NT2/D1 (cell line): ENCODE measurements at regions not wholly inside any gene's neighbourhood (a gene's known extent, or its start where the extent isn't known, plus 50 kb on each side); places are given as distances from the start of the nearest gene placed in this dataset.

Source experiments
- DNase-seq: peaks from one replicate; pipeline ENCODE4 v3.0.0-alpha.2; 2011; ENCODE audit warnings: low read depth, low spot score
- H3K27me3 ChIP-seq: 2 replicates; pipeline ENCODE4 v1.6.0; 2011; ENCODE audit warnings: mild to moderate bottlenecking; ENCODE audit not compliant: insufficient read length, insufficient read depth
- H3K36me3 ChIP-seq: 2 replicates; pipeline ENCODE4 v1.6.1; 2011; ENCODE audit warnings: mild to moderate bottlenecking, low read length, mixed read lengths; ENCODE audit not compliant: insufficient read depth, insufficient read length
- H3K4me1 ChIP-seq: 2 replicates; pipeline ENCODE4 v1.5.1; 2011; ENCODE audit not compliant: insufficient read depth, insufficient read length
- H3K4me3 ChIP-seq: 2 replicates; pipeline ENCODE4 v1.5.1; 2011; ENCODE audit warnings: low read depth; ENCODE audit not compliant: insufficient read length
- H3K9ac ChIP-seq: 2 replicates; pipeline ENCODE4 v1.6.0; 2011; ENCODE audit warnings: low read depth; ENCODE audit not compliant: insufficient read length
- H3K9me3 ChIP-seq: 2 replicates; pipeline ENCODE4 v1.5.1; 2011; ENCODE audit warnings: mild to moderate bottlenecking, low read length; ENCODE audit not compliant: insufficient read depth
- SUZ12 ChIP-seq: IDR thresholded peaks from 2 replicates; pipeline ENCODE4 v1.6.1; 2011; ENCODE audit not compliant: insufficient read length, insufficient read depth; ENCODE audit errors: extremely low read depth
- YY1 ChIP-seq: IDR thresholded peaks from 2 replicates; pipeline ENCODE4 v1.6.1; 2011; ENCODE audit not compliant: insufficient read length, insufficient read depth
- ZNF274 ChIP-seq: IDR thresholded peaks from 2 replicates; pipeline ENCODE4 v1.6.1; 2011; ENCODE audit warnings: mild to moderate bottlenecking, low read depth, low read length

- Histone ChIP-seq H3K4me1 (no peaks in the 10 kb centered on the region), H3K36me3 (no peaks in the 10 kb centered on the region), H3K27me3 (no peaks in the 10 kb centered on the region), H3K4me3 (no peak overlapping the region), H3K9me3 (no peaks in the 10 kb centered on the region), H3K9ac (no peak overlapping the region)
- TF ChIP-seq YY1, result no peak
- TF ChIP-seq SUZ12, result no peak
- no peak for TF ChIP-seq ZNF274
- DNase-seq, result no peak
Observed at GRCh38 chr5:98570010-98570409, 203.5 kb upstream of the RGMB start.

GRCh38 chr5:98570661-98571191, 202.7 kb upstream of the RGMB start:
- TF ChIP-seq YY1 (no peak), ZNF274 (no peak), SUZ12 (no peak)
- Histone ChIP-seq H3K36me3 (no peaks in the 10 kb centered on the region), H3K27me3 (no peaks in the 10 kb centered on the region), H3K9me3 (no peaks in the 10 kb centered on the region), H3K4me3 (no peak overlapping the region), H3K9ac (no peak overlapping the region), H3K4me1 (no peaks in the 10 kb centered on the region)
- no peak for DNase-seq

- Histone ChIP-seq H3K27me3 (no peaks in the 10 kb centered on the region), H3K36me3 (no peaks in the 10 kb centered on the region), H3K4me3 (no peak overlapping the region), H3K9ac (no peak overlapping the region), H3K4me1 (no peaks in the 10 kb centered on the region), H3K9me3 (no peaks in the 10 kb centered on the region)
- TF ChIP-seq YY1, result no peak
- DNase-seq, result no peak
Observed at GRCh38 chr5:98573834-98574320, 199.6 kb upstream of the RGMB start.

DNA sequence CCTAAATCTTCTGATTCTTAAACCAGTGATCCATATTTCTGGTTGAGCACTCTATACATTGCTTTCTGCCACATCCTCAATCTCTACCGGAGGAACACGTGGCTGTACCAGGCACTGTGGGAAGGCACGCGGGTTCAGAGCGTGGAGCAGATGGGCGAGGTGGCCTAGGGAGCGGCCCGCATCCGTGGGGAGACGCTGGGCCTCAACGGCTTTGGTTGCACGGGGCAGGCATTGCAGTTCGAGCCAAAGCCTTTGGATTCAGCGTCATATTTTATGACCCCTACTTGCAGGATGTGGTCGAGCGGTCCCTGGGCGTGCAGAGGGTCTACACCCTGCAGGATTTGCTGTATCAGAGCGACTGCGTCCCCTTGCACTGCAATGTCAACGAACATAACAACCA, 197.2 kb upstream of the RGMB start:
- no peak overlapping the region for H3K4me3 ChIP-seq
- no peaks in the 10 kb centered on the region for H3K36me3 ChIP-seq
- no peak for TF ChIP-seq YY1
- TF ChIP-seq SUZ12, result no peak
- no peak for TF ChIP-seq ZNF274
- H3K9ac ChIP-seq, result no peak overlapping the region
- H3K4me1 ChIP-seq, result no peaks in the 10 kb centered on the region
- no peaks in the 10 kb centered on the region for H3K27me3 ChIP-seq
- no peaks in the 10 kb centered on the region for H3K9me3 ChIP-seq
- DNase-seq, result no peak

DNA sequence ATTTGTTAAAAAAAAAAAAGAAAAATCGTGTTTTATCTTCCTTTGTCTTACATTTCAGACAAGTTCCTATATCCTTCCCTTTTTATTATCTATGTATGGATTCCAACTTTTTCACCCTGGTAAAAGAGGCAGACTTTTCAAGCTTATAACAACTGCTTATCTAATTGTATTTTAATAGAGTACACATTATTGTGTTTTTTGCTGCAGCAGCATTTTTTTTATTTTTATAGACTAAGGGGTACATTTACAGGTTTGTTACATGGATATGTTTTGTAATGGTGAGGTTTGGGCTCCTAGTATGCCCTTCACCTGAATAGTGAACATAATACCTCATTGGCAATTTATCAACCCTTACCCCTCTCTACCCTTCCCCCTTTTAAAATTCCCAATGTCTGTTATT, 195.0 kb upstream of the RGMB start:
- no peak for DNase-seq
- TF ChIP-seq ZNF274, result no peak
- TF ChIP-seq YY1, result no peak
- no peak for TF ChIP-seq SUZ12
- H3K4me1 ChIP-seq, result no peaks in the 10 kb centered on the region
- no peaks in the 10 kb centered on the region for H3K27me3 ChIP-seq
- H3K9ac ChIP-seq, result no peak overlapping the region
- no peaks in the 10 kb centered on the region for H3K9me3 ChIP-seq
- no peak overlapping the region for H3K4me3 ChIP-seq
- H3K36me3 ChIP-seq, result no peaks in the 10 kb centered on the region

- no peaks in the 10 kb centered on the region for H3K36me3 ChIP-seq
- no peak overlapping the region for H3K9ac ChIP-seq
- no peaks in the 10 kb centered on the region for H3K4me1 ChIP-seq
- no peaks in the 10 kb centered on the region for H3K27me3 ChIP-seq
- DNase-seq, result no peak
- H3K4me3 ChIP-seq, result no peak overlapping the region
- TF ChIP-seq ZNF274, result no peak
- no peak for TF ChIP-seq YY1
- no peak for TF ChIP-seq SUZ12
- H3K9me3 ChIP-seq, result no peaks in the 10 kb centered on the region
Observed at GRCh38 chr5:98581112-98581997, 192.1 kb upstream of the RGMB start.

DNA sequence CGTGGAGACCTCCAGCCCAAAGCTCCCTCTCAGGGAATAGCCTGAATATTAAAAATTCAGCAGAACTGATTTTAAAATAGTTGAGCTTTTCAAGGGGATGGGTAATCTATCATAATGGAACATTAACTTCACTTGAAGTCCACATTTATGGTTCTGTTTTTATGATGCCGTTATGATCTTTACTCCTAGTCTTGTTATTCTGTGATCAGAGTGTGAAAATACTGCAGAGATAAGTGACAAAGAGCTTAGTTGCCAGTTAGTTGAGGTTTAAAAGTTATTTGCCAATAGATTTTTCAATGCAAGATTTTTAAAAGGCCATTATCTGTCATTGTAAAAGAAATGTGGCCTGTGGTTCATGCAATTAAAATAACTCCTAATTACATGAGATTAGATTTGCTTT, 189.9 kb upstream of the RGMB start:
- Histone ChIP-seq H3K4me1 (no peaks in the 10 kb centered on the region), H3K9me3 (no peaks in the 10 kb centered on the region), H3K9ac (no peak overlapping the region), H3K36me3 (no peaks in the 10 kb centered on the region), H3K4me3 (no peak overlapping the region), H3K27me3 (no peaks in the 10 kb centered on the region)
- no peak for TF ChIP-seq SUZ12
- no peak for TF ChIP-seq YY1
- TF ChIP-seq ZNF274, result no peak
- no peak for DNase-seq
